PFSK-1 (cell line): ENCODE measurements at regions not wholly inside any gene's neighbourhood (a gene's known extent, or its start where the extent isn't known, plus 50 kb on each side); places are given as distances from the start of the nearest gene placed in this dataset.

Experiments used
- FOXP2 ChIP-seq: optimal IDR thresholded peaks from 2 replicates; pipeline ENCODE3; 2011; ENCODE audit warnings: borderline replicate concordance, control low read depth, inconsistent platforms; ENCODE audit not compliant: insufficient read depth; ENCODE audit errors: extremely low read length, extremely low read depth
- POLR2AphosphoS5 ChIP-seq: IDR thresholded peaks from 2 replicates; pipeline ENCODE4 v1.6.1; 2012; ENCODE audit warnings: low read depth, mild to moderate bottlenecking, control low read depth, low read length, moderate library complexity
- SIN3A ChIP-seq: IDR thresholded peaks from 2 replicates; pipeline ENCODE4 v1.6.1; 2012; ENCODE audit warnings: mild to moderate bottlenecking, low read length, moderate library complexity, borderline replicate concordance; ENCODE audit not compliant: insufficient read depth
- TAF1 ChIP-seq: IDR thresholded peaks from 2 replicates; pipeline ENCODE4 v1.6.1; 2012; ENCODE audit warnings: low read length, control low read depth, borderline replicate concordance; ENCODE audit not compliant: insufficient read depth
- TF ChIP-seq, protein P1 (sequence below), 2 experiments: IDR thresholded peaks; 2 replicates each; pipeline versions ENCODE4 v1.6.1 to v1.8.0; 2011 to 2012; ENCODE audit warnings: low read depth in 2 of 2, low read length in 2 of 2, control low read depth in 1 of 2, inconsistent platforms in 1 of 2, mild to moderate bottlenecking in 1 of 2, moderate library complexity in 1 of 2; ENCODE audit not compliant: insufficient read depth in 1 of 2

DNA sequence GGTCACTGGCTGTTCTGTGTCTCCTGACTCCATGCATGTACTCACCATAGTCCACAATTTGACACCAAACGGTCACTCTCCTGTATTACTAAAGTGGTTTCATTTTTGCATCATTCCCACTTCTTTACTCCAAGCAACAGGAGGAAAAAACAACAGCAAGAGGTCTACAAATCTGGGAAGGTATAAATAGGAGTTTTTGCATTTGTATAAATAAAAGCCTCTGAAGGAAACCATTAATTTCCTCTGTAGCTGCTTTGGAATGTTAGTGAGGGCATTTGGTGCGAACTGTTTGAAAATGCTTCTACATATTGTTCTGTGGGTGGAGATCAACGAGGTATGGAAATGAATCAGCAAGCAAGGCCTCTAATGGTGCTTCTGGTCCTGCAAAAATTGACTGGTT lies 148.5 kb upstream of the DLX2 start:
- TF ChIP-seq, protein P1, sequence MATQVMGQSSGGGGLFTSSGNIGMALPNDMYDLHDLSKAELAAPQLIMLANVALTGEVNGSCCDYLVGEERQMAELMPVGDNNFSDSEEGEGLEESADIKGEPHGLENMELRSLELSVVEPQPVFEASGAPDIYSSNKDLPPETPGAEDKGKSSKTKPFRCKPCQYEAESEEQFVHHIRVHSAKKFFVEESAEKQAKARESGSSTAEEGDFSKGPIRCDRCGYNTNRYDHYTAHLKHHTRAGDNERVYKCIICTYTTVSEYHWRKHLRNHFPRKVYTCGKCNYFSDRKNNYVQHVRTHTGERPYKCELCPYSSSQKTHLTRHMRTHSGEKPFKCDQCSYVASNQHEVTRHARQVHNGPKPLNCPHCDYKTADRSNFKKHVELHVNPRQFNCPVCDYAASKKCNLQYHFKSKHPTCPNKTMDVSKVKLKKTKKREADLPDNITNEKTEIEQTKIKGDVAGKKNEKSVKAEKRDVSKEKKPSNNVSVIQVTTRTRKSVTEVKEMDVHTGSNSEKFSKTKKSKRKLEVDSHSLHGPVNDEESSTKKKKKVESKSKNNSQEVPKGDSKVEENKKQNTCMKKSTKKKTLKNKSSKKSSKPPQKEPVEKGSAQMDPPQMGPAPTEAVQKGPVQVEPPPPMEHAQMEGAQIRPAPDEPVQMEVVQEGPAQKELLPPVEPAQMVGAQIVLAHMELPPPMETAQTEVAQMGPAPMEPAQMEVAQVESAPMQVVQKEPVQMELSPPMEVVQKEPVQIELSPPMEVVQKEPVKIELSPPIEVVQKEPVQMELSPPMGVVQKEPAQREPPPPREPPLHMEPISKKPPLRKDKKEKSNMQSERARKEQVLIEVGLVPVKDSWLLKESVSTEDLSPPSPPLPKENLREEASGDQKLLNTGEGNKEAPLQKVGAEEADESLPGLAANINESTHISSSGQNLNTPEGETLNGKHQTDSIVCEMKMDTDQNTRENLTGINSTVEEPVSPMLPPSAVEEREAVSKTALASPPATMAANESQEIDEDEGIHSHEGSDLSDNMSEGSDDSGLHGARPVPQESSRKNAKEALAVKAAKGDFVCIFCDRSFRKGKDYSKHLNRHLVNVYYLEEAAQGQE (IDR thresholded peaks at IDR 0.05; ENCODE audit: insufficient read depth in 1 of 2, low read depth in 2 of 2, low read length in 2 of 2), result no peak
- TF ChIP-seq TAF1 (no peak), FOXP2 (no peak)

DNA sequence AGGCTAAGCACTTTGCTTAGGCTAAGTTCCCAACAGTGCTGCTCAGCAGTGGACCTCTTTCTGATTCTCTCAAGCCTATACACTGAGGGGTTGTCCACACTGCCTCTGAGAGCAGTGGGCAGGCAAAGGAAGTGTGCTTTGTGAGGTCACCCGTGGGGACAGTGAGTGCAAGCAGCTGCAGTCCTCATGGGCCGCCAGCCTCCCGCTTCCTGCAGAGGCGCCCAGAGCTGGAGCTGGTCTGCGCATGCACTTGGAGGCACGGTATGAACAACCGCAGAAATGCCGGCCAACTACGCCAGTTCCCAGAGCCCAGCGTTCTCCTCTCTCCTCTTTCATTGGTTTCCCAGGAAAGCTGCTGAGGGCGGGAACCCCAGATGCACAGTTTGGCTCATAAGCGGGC lies 149.5 kb upstream of the DLX2 start:
- TF ChIP-seq TAF1, result no peak
- peak; percentile 48 for TF ChIP-seq FOXP2

DNA sequence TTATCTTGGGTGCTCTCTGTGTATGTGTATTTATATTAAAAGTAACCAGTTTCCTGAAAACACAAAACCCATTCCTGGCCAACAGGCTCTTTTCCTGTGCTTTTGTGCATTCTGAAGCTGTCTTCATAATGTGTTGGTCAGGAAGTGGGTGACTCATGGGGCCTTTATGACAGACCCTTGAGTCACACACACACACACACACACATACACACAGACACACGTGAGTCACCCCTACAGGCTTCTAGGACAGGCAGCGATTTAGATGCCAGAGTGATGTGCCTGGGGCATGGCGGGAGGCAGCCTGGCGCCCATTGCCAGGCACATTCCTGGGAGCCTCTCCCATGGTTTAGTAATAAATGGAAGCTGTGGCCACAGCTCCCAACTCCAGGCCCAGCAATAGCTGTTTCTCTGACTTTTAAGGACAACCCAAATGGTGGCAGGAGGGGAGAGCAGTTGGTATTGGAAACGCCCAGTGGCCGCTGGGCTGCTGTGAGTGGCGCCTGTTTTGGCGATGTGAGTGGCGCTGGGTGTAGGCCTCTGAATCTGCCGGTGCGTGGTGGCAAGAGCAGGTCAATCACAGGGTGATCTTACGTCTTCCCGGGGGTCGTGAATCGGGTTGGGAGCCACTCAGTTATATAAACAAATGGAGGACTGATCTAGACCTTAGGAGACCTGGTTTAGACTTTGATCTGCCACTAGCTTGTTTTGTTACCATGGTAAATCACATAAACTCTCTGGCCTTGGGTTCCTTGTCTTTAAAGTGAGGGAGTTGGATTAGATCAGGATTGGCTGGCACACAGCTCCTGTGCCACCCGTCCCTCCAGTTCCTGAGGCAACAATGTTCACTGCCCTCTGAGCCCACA lies 150.7 kb upstream of the DLX2 start:
- TF ChIP-seq, protein P1 (IDR thresholded peaks at IDR 0.05; ENCODE audit: insufficient read depth in 1 of 2, low read depth in 2 of 2, low read length in 2 of 2), result no peak
- no peak for TF ChIP-seq TAF1
- no peak for TF ChIP-seq POLR2AphosphoS5
- TF ChIP-seq SIN3A, result peak; percentile 56; the same call in 1 of the 2 replicates
- TF ChIP-seq FOXP2, result peak; percentile 96

DNA sequence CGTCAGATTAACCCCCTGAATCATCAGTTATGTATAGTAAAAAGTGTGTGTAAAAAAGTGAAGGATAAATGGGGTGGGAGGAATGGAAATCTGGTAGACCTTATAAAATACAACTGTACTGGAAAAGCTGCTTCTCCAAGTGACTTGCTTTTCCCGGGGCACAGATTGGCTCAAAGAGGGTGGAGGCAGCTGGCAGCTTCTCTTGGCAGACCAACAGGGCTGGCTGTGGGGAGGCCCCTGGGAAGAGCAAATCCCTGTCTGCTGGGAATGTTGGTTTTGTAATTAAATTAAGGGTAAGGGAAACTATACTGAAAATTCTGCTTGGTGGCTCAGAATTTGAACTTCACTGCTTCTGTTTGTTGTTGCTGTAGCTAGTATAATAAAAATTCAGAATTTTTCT lies 154.2 kb upstream of the DLX2 start:
- TF ChIP-seq SIN3A, result no peak
- no peak for TF ChIP-seq FOXP2
- TF ChIP-seq POLR2AphosphoS5, result no peak

DNA sequence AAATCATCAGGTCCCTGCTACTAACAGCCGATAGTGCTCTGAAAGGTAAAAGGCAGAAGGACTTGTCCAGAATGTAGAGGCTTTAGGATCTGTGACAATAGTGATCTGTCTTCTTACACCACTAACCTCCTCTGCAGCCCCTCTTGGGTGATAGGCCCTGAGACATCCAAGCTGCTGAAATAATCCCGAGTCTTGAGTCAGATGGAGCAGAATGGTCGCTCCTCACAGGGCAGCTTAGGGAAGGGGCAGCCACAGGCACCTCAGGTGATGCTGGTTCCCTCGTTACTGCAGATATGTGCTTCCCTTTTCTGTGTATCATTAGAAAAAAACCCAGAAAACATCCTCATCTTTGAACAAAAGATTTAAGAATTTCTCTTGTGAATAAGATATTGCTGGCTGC lies 157.1 kb upstream of the DLX2 start:
- TF ChIP-seq SIN3A (no peak), POLR2AphosphoS5 (no peak), FOXP2 (no peak), TAF1 (no peak)
- TF ChIP-seq, protein P1 (IDR thresholded peaks at IDR 0.05; ENCODE audit: insufficient read depth in 1 of 2, low read depth in 2 of 2, low read length in 2 of 2), result no peak

DNA sequence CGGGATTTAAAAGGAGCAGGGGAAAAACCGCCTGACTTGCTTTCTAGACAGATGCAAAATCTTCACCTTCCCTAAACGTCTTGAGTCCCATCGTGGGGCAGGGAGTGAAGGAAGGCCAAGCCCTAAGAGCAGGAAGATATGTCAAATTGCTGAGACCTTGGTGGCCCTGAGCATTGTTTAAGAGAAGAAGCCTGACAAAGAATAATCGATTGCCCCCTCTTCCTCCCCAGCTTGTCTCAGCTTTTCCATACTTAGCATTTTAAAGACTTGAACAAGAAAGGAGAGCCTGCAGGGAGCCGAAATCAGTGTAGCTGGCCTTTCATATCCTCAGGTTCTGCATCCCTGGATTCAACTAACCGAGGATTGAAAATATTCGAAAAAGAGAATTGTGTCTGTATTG lies 157.6 kb upstream of the DLX2 start:
- TF ChIP-seq SIN3A (no peak), TAF1 (no peak), POLR2AphosphoS5 (no peak)
- TF ChIP-seq, protein P1 (IDR thresholded peaks at IDR 0.05; ENCODE audit: insufficient read depth in 1 of 2, low read depth in 2 of 2, low read length in 2 of 2), result no peak
